Large intestine (tissue), 3 donors: ENCODE measurements at regions not wholly inside any gene's neighbourhood (a gene's known extent, or its start where the extent isn't known, plus 50 kb on each side); places are given as distances from the start of the nearest gene placed in this dataset.

Experiments
- DNase-seq, 2 donors: peaks; one replicate each; pipeline versions ENCODE4 v3.0.0 to v3.0.0-alpha.2; 2013
- H3K27ac ChIP-seq: one replicate; pipeline ENCODE4 v1.5.1; 2013; ENCODE audit warnings: low read length
- H3K27me3 ChIP-seq: 2 replicates; pipeline ENCODE4 v1.6.1; 2013; ENCODE audit warnings: low read length; ENCODE audit not compliant: control insufficient read depth, insufficient read depth
- H3K36me3 ChIP-seq: 2 replicates; pipeline ENCODE4 v1.6.1; 2013; ENCODE audit warnings: low read length; ENCODE audit not compliant: control insufficient read depth, insufficient read depth
- H3K4me1 ChIP-seq: one replicate; pipeline ENCODE4 v1.6.1; 2013; ENCODE audit warnings: low read length; ENCODE audit not compliant: control insufficient read depth, insufficient read depth
- H3K4me3 ChIP-seq: one replicate; pipeline ENCODE4 v1.5.1; 2013; ENCODE audit warnings: low read length
- H3K9me3 ChIP-seq: one replicate; pipeline ENCODE4 v1.6.1; 2013; ENCODE audit warnings: mild to moderate bottlenecking, low read depth, low read length, moderate library complexity; ENCODE audit not compliant: control insufficient read depth
- WGBS: methylation state at CpG from one replicate; pipeline ENCODE4 v1.1.5; 2013; ENCODE audit warnings: low lambda C conversion rate; ENCODE audit not compliant: insufficient coverage; 5-methylcytosine and 5-hydroxymethylcytosine counted together

DNA sequence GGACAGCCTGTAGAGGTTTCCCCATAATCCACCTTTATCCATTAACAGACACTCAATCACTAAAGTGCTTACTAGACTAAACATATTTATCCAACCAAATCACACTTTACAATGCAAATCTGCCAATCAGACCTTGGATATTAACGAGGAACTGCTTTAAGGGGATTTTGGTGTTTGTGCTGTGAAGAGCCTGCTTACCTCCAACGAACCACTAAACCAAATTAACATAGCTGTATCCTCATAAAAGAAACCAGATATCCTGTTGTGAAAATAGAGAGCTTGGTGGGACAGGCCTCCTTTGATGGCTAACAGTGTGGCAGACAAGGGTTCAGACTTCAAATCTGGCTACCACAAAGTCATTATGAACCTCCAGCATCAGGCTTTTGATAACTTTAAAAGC is 252.6 kb upstream of the HAND2 start:
- Histone ChIP-seq H3K4me3 (no peak overlapping the region), H3K9me3 (peaks cover 3% of the 10 kb centered on the region), H3K27ac (no peak overlapping the region), H3K27me3 (no peaks in the 10 kb centered on the region), H3K36me3 (no peaks in the 10 kb centered on the region), H3K4me1 (no peaks in the 10 kb centered on the region)
- no peak for DNase-seq
- no CpG with 5 or more reads among the region's 2 CpGs for WGBS

DNA sequence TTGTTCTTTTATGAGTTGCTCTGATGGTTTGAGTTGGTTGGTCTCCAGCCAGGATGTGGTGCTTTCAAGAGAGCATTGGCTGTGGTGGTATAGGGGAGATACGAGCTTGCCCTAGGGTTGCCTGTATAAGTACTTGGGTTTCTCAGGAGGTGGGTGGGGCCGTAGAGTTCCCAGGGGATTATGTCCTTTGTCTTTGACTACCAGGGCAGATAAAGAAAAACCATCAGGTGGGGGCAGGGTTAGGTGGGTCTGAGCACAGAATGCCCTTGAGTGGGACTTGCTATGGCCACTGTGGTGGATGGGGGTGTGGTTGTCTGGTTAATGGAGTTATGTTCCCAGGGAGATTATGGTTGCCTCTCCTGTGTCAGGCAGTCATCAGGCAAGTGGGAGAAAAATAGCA is 247.9 kb upstream of the HAND2 start:
- Histone ChIP-seq H3K27me3 (no peaks in the 10 kb centered on the region), H3K4me1 (no peaks in the 10 kb centered on the region), H3K36me3 (no peaks in the 10 kb centered on the region), H3K4me3 (no peak overlapping the region), H3K27ac (no peak overlapping the region), H3K9me3 (no peaks in the 10 kb centered on the region)
- no peak for DNase-seq
- no CpG with 5 or more reads among the region's 2 CpGs for WGBS

DNA sequence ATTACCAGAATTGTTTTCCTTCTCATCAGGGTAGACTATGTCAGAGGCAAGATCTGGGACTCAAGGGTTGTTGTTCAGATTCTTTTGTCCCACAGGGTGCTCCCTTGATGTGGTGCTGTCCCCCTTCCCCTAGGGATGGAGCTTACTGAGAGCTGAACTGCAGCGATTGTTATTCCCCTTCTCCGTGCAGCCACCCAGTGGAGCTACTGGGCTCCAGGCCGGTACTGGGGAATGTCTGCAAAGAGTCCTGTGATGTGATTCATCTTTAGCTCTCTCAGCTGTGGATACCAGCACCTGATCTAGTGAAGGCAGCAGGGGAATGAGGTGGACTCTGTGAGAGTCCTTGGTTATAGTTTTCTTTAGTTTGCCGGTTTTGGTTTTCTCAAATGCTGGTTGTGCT is 247.4 kb upstream of the HAND2 start:
- Histone ChIP-seq H3K4me3 (no peak overlapping the region), H3K27me3 (no peaks in the 10 kb centered on the region), H3K27ac (no peak overlapping the region), H3K9me3 (no peaks in the 10 kb centered on the region), H3K4me1 (no peaks in the 10 kb centered on the region), H3K36me3 (no peaks in the 10 kb centered on the region)
- no peak for DNase-seq
- no CpG with 5 or more reads among the region's 4 CpGs for WGBS

DNA sequence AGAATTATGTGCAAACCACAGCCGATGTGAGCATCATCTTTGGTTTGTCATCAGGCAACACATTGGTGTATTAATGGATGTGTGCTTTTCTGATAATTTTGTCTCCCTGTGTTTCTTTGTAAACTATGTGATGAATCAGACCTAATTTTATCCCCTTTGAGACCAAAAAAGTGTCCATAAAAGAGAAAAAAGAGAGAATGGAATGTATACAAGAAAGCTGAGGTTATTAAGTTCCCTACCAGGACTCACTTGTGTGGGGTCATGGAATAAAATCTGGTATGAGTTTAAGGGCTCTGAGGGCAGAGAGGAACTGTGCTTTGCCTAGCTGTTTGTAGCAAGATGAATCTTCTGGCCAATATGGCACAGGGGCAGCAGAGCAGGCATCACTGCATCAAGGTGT is 239.5 kb upstream of the HAND2 start:
- no CpG with 5 or more reads among the region's 1 CpG for WGBS
- no peak for DNase-seq
- no peak overlapping the region for H3K27ac ChIP-seq
- no peak overlapping the region for H3K4me3 ChIP-seq
- H3K4me1 ChIP-seq = no peaks in the 10 kb centered on the region
- no peaks in the 10 kb centered on the region for H3K9me3 ChIP-seq
- H3K36me3 ChIP-seq = no peaks in the 10 kb centered on the region
- no peaks in the 10 kb centered on the region for H3K27me3 ChIP-seq

DNA sequence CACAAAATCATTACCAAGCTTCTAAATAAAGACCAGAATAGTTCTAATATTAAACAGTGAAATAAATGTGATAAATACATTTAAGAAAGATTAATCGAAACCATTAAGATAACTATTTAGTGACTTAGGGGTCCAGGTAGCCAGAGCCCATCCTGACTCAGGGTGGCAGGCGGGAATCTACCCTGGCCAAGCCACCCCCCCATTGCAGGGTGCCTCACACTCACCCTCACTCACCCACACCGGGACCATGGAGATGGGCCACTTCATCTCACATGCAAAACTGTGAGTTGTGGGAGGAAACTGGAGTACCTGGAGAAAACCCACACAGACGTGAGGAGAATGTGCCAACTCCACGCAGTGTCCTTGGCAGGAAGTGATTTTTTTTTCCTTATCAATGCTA is 237.6 kb upstream of the HAND2 start:
- no peak overlapping the region for H3K4me3 ChIP-seq
- no CpG with 5 or more reads among the region's 5 CpGs for WGBS
- no peak for DNase-seq
- no peaks in the 10 kb centered on the region for H3K36me3 ChIP-seq
- H3K27ac ChIP-seq = no peak overlapping the region
- no peaks in the 10 kb centered on the region for H3K9me3 ChIP-seq
- H3K4me1 ChIP-seq = no peaks in the 10 kb centered on the region
- H3K27me3 ChIP-seq = no peaks in the 10 kb centered on the region

DNA sequence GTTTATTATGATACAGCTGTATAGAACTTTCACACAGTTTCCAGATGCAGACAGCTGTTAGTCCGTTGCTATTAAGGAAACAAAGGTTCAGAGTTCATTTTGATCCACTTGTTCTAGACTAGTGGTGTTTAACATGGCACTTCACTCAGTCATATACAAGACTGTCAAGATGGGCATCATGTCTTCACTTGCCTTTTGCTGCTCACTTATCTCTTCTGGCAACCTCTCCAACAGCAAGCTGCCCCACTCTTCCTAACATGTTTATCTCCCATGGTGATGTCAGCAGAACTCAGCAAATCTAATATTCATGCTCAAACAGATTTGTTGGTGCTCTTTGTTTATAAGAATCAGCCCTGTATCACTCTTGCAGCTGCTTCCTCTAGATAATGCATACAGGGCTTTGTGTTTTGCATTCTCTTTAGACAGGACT is 236.2 kb upstream of the HAND2 start:
- no peak overlapping the region for H3K27ac ChIP-seq
- no peaks in the 10 kb centered on the region for H3K36me3 ChIP-seq
- H3K4me1 ChIP-seq = no peaks in the 10 kb centered on the region
- no peaks in the 10 kb centered on the region for H3K9me3 ChIP-seq
- no peak overlapping the region for H3K4me3 ChIP-seq
- DNase-seq = peak in 1 of 2 donors; percentile 39
- no peaks in the 10 kb centered on the region for H3K27me3 ChIP-seq
- 43% methylated on average over 1 of the region's 1 CpG for WGBS

DNA sequence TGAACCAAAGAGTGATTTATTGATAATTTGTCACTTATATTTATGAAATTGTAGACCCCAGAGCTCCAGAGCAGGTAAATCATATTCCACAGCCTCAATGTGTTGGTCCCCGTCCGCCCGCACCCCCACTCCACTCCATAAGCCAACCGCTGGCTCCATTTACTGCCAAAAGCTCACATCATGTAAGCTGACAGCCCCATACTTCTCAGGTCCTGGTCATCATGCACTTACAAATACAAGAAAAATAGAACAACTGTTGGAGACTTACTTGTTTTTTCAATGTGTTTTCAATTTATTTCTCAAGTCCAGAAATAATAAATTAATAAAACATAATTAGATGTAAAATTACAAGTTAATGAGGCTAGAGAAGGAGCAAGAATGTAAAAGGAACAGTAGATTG is 235.7 kb upstream of the HAND2 start:
- DNase-seq = no peak
- H3K4me1 ChIP-seq = no peaks in the 10 kb centered on the region
- H3K36me3 ChIP-seq = no peaks in the 10 kb centered on the region
- no peak overlapping the region for H3K27ac ChIP-seq
- H3K27me3 ChIP-seq = no peaks in the 10 kb centered on the region
- WGBS = no CpG with 5 or more reads among the region's 4 CpGs
- no peaks in the 10 kb centered on the region for H3K9me3 ChIP-seq
- H3K4me3 ChIP-seq = no peak overlapping the region

DNA sequence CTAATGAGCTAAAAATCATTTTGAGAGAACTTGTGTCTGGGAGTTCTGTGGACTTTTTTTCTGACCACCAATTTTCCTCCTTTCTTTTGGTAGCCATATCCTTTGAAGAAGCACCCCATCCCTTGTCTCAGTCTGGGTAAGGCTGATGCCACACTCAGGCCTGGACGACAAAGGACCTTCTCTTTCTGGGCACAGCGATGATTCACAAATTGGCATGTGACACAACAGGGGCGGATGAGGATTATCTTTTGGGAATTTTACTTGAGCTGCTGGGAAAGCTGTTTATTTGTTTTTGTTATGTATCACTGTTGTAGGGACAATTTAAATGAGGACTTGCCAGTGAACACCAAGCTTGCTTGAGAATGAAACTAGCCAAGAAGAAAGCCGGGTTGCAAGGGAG is 233.4 kb upstream of the HAND2 start:
- no peak overlapping the region for H3K4me3 ChIP-seq
- H3K36me3 ChIP-seq = no peaks in the 10 kb centered on the region
- DNase-seq = no peak
- no peaks in the 10 kb centered on the region for H3K9me3 ChIP-seq
- H3K27ac ChIP-seq = no peak overlapping the region
- no CpG with 5 or more reads among the region's 4 CpGs for WGBS
- H3K27me3 ChIP-seq = no peaks in the 10 kb centered on the region
- H3K4me1 ChIP-seq = no peaks in the 10 kb centered on the region

DNA sequence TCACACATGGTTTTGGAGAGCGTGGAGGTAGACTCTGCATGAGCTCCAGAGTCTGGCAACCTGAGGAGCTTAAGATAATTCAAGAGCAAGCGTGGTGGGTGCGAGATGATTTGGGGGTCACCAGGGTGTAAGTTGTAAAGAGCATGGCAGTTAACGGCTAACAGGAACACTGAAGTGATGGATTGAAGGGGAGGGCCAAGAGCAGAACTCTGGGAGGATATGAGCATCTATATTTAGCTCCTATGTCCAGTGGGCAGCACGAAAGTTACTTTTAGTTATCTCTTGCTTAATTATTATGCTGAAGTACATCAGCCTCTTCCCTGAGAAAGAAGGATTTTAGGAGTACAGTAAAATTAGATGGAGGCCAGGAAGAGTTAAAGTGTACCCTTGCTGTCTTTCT is 231.9 kb upstream of the HAND2 start:
- H3K9me3 ChIP-seq = no peaks in the 10 kb centered on the region
- H3K36me3 ChIP-seq = no peaks in the 10 kb centered on the region
- no peak overlapping the region for H3K27ac ChIP-seq
- WGBS = 70% methylated on average over 2 of the region's 5 CpGs
- no peak for DNase-seq
- no peaks in the 10 kb centered on the region for H3K27me3 ChIP-seq
- no peak overlapping the region for H3K4me3 ChIP-seq
- no peaks in the 10 kb centered on the region for H3K4me1 ChIP-seq

DNA sequence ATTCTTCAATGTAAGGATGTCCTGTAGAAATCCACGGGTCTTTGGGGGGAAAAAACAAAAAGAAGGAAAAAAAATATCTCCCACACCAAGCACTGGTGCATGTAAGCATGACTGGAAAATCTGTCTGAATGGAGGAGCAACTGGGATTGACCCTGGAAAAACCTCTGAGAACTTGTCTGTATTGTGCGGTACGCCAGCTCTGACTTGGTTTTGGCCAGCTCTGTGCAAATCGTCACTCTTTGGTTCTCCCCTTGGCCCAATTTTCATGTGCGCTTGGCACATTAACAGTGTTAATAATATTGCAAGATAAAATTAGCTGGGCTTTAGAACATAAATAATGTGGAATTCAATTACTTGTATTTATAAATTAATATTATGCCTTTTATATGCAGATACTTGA is 231.2 kb upstream of the HAND2 start:
- Histone ChIP-seq H3K36me3 (no peaks in the 10 kb centered on the region), H3K27ac (no peak overlapping the region), H3K4me1 (no peaks in the 10 kb centered on the region), H3K27me3 (no peaks in the 10 kb centered on the region), H3K4me3 (no peak overlapping the region), H3K9me3 (no peaks in the 10 kb centered on the region)
- WGBS = no CpG with 5 or more reads among the region's 5 CpGs
- DNase-seq = no peak

DNA sequence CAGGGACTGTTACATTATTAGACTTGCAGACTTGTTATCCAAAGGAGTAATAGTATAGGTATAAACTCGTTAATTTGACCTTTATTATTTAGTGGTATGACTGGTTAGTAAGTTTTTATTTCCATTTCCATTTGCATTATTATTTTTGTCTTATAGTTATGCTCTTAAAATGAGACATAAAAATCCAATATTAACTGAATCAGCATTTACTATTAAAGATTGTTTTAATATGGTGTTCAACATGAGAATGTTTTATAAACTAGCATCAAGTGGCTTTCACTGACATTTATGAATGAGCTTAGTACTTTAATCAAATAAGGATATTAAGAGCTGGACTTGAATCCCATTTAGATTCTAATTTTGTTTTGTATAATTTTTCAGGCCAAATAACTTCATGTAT is 228.1 kb upstream of the HAND2 start:
- no peaks in the 10 kb centered on the region for H3K27me3 ChIP-seq
- no peak overlapping the region for H3K27ac ChIP-seq
- no peaks in the 10 kb centered on the region for H3K36me3 ChIP-seq
- no peak overlapping the region for H3K4me3 ChIP-seq
- no peaks in the 10 kb centered on the region for H3K4me1 ChIP-seq
- DNase-seq = no peak
- H3K9me3 ChIP-seq = no peaks in the 10 kb centered on the region
- 60% methylated on average over 1 of the region's 1 CpG for WGBS
